AG20443 (cell line): ENCODE measurements at regions not wholly inside any gene's neighbourhood (a gene's known extent, or its start where the extent isn't known, plus 50 kb on each side); places are given as distances from the start of the nearest gene placed in this dataset.
"Not testable (repeated sequence)": the region's sequence is repeated elsewhere in the genome, so short reads cannot be mapped to it uniquely, and the experiment has no call there.

Experiments
- DNase-seq: peaks from one replicate; pipeline ENCODE4 v3.0.0; 2012; ENCODE audit warnings: low spot score, mixed read lengths

DNA sequence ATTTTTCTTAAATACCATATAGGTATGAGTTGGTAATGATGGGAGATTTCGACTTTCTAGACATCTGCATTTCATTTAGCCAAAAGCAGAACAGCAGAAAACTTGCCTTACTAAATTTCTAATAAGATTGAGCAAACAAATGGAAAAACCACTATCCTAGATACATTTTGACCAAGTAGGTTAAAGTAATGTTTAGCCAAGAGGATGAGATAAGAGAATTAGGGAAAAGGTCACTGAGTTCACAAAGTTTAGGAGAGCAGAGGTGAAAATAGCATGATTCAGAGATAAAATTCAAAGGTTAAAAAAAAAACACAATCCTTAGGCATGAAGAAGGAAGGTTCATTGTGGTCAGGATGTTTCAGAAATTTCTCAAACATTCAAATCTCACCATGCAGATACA lies 450.3 kb downstream of the CD83 start:
- no peak for DNase-seq

DNA sequence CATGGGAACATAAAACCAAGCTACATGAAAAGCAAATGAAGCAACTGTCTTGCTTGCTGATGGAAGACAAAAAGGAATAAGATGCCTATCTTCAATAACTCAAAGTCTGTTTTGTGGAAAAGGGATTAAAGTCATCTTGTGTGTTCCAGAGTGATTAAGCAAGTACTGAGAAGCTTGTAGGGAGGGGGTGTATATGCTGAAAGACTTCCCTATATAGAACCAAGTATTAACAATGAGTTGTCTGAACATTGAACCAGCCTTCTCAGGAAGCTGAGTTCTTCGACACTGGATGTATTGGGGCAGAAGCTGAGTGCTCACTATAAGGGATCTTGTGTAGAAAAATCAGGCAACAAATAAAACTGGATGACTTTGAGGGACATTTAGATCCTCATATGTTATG lies 451.8 kb downstream of the CD83 start:
- DNase-seq = no peak

DNA sequence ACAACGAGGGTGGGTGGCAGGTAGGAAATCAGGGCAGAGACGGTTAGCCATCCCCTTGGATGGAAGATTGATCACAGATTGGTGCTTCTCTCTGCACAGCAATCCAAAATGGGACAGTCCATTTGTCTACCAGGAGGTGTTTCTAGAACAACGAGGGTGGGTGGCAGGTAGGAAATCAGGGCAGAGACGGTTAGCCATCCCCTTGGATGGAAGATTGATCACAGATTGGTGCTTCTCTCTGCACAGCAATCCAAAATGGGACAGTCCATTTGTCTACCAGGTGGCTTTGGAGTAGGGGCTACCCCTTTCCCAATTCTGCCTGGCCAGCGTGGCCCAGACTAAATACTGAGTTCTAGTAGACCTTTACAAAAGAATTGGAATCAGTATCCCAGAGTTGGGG lies 452.3 kb downstream of the CD83 start:
- DNase-seq = not testable (repeated sequence)

DNA sequence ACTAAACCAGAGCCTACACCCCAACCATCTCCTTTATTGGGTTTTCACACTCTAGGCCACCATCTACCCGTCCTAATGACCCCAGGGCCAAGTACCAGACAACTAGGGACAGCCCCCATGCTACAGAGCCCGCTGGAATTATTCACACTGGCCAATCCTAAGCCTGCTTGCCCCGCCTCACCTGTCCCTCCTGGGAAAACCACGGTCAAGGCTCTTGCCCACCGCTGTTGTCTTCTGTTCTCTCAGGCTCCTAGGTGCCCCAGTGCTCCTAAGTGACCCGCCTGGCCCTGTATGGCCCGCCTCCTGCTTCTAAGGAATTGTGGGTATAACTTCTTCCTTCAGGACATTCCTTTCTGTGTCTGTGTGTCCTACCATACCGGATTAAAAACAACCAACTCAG lies 453.4 kb downstream of the CD83 start:
- DNase-seq = no peak

GRCh38 chr6:14571746-14572145 lies 454.2 kb downstream of the CD83 start:
- no peak for DNase-seq

DNA sequence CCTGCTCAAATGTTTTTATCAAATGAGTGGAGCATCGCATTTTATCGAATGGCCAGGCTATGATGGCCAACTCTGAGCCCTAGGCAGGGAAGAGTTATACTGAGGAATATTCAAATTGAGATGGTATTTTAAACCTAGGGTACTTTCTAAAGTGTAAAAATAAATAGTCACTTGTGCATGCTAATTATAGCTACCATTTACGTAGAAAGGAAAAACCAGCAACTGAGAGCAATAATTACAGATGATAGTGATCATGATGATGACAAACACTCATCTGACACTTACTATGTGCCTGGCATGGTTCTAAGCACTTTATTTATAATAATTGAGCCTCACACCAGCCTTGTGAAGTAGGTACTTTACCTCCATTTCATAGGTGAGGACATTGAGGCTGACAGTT lies 455.7 kb downstream of the CD83 start:
- DNase-seq = no peak

DNA sequence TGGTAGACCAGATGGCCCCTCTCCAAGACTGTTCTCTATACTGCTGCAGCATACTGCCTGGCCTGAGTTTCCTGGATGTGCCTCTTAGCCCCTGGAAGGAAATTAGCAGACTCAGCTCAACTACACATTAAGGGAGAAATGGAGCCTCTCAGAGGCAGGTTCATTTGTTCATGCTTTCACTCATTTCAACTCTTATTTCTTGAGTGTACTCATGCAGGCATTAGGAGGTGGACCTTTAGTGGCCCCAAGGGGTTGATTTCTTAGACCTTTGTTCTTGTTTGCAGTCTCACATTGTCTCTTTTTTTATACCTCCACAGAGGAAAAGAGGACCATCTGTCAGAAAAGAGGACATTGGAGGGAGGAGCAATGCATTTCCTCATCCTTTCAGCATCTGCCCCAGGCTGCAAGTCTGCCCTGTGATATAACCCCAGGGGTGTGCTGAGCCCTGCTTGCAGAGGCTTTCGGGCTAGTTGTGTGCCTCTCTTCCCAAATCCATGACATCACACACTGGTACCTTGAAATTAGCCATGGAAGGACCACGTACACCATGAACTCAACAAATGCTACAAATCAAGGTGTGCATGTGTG lies 456.2 kb downstream of the CD83 start:
- DNase-seq = no peak

GRCh38 chr6:14575961-14576360 lies 458.4 kb downstream of the CD83 start:
- no peak for DNase-seq

GRCh38 chr6:14578994-14579393 lies 461.4 kb downstream of the CD83 start:
- DNase-seq = no peak

GRCh38 chr6:14582749-14583148 lies 465.2 kb downstream of the CD83 start:
- no peak for DNase-seq

GRCh38 chr6:14583826-14584225 lies 466.3 kb downstream of the CD83 start:
- DNase-seq = no peak

- no peak for DNase-seq
Observed at GRCh38 chr6:14584450-14584849, 466.9 kb downstream of the CD83 start.

DNA sequence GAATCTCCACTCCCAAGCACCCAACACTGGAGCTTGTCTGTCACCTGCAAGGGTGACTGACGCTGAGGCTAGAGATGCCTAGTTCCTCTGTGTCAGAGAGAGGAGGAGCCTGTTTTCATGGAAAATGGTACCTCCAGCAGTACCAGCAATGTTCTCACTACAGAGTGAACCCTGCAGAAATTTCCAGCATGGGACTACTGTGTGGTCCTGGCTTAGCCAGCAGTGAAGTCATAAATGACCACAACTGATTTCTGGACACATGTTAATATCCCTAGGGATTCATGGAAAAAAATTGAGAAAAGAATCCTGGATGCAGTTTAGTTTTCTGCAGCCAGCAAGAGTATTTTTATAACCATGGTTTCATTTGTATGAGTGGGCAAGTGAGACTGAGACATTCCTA lies 468.1 kb downstream of the CD83 start:
- DNase-seq = no peak

- no peak for DNase-seq
Observed at GRCh38 chr6:14589175-14589574, 471.6 kb downstream of the CD83 start.

- DNase-seq = no peak
Observed at GRCh38 chr6:14590586-14590985, 473.0 kb downstream of the CD83 start.

DNA sequence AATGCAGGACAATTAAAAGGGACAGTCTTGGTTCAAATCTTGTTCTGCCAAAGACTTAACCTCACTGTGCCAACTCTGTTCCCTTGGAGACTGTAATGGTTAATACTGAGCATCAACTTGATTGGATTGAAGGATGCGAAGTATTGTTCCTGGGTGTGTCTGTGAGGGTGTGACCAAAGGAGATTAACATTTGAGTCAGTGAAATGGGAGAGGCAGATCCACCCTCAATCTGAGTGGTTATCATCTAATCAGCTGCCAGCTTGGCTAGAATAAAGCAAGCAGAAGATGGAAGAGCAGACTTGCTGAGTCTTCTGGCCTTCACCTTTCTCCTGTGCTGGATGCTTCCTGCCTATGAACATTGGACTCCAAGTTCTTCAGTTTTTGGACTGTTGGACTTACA lies 474.4 kb downstream of the CD83 start:
- no peak for DNase-seq

DNA sequence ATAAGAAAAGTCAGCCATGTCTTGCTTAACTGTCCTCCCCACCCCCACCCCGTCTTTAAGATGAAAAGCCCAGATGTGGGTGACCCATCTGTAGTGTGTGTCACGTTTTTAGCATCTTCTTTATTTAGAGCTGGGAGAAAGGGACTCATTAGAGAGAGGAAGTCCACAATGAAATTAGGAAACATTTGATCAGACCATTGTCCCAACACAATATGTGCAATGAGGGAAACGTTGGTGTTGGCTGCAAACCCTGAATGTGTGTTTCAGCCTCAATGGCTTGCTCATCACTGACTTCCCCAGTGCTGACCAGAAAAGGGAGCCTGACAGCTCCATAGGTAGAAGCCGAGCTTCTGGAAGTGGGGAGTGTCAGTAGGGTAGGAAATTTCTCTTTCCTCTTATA lies 475.7 kb downstream of the CD83 start:
- DNase-seq = no peak

GRCh38 chr6:14595751-14596150 lies 478.2 kb downstream of the CD83 start:
- DNase-seq = no peak

DNA sequence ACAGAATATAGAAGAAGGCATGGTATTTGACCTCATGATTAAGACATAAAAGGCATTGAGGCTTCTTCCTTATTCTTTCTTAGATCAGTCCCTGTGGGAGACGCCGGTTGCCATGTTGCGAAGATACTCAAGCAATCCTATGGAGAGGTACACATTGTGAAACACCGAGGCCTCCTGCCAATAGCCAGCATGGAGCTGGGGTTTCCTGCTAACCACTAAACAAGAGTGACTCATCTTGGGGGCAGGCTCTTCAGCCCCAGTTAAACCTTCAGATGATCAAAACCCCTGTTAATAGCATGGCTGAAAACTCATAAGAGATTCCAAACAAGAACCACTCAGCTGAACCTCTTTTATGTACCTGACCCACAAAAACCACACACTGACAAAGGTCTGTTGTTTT lies 478.8 kb downstream of the CD83 start:
- no peak for DNase-seq

GRCh38 chr6:14597090-14597489 lies 479.5 kb downstream of the CD83 start:
- DNase-seq = no peak

DNA sequence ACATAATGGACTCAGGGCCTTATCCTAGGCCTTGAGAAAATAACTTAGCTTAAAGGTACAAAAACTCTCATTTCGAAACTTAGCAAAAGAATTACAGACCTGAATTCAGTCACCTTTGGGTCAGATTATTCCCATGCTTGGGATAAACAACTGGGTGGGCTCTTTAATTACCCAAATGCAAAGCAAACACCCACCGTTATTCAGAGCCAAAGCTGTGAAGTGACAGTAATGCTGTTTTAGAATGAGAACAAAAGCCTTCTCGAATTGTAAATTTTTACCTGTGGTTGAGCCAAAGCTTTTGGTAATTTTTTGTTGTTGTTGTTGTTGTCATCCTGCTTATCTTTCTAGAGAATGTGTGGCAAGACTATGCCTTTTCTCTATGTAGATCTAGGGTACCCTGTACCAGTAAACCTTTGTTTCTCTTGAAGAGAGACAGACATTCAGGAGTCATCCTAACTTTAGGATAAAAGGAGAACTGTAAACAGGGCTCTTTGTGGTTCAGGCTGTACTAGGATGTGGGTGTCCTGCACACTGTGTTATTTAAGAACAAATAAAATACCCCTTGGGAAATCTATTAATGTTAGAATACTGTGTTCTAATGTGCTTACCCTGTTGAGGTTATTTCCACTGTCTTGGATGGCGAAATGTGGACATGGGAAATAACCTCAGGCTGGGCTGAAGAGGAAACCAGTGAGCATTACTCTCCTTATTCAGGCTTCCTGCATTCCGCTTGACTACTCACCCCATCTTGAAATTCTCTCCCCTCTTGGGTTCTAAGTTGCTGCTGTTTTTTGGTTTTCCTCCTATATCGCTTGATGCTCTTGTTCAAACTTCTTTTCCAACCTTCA lies 480.7 kb downstream of the CD83 start:
- DNase-seq = no peak

GRCh38 chr6:14600306-14600705 lies 482.7 kb downstream of the CD83 start:
- not testable (repeated sequence) for DNase-seq

DNA sequence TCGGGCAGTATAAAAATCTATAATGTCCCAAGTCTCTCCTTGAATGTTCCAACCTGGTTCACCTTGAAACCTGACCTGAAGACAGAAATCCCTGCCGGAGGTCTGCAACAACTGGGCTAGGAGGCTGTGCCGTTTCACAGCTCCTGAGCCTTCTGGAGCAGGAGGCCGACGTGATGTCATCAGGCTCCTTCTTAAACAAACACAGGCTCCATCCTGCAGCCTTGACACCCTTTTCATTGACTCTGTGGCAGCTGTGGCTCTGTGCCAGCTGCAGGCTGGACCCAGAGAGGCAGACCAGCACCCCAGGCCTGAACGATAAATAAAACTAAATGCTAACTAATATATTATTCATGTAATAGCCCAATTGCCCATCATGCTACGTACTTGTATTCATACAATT lies 483.9 kb downstream of the CD83 start:
- no peak for DNase-seq

GRCh38 chr6:14606353-14606752 lies 488.8 kb downstream of the CD83 start:
- DNase-seq = no peak
